Panc1 (cell line): ENCODE measurements at regions not wholly inside any gene's neighbourhood (a gene's known extent, or its start where the extent isn't known, plus 50 kb on each side); places are given as distances from the start of the nearest gene placed in this dataset.

Source experiments
- POLR2AphosphoS5 ChIP-seq: IDR thresholded peaks from 2 replicates; pipeline ENCODE4 v1.6.1; 2012; ENCODE audit warnings: mild to moderate bottlenecking, low read depth, low read length, moderate library complexity
- TF ChIP-seq, protein P1 (sequence below): fragments of 450-650 bp; IDR thresholded peaks from 2 replicates; pipeline ENCODE4 v1.5.1; 2017; ENCODE audit warnings: mild to moderate bottlenecking

DNA sequence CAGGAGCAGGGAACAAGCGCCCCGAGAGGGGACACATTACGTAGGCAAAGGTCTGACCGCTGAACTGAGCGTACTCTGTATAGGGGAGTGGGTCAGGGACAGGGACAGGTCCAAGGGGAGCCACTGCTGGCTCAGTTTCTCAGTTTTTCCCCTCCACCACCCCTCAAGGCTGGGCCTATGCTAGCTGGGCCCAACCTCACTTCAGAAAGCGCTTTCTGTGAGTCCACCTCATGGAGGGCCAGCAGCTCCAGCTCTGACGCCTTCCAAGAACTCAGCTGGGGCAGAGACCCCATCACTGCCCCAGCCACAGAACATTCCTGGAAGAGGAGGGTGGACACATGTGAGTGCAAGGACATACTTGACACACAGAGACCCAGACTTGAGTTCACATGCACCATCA lies 242.0 kb downstream of the FOXD2 start:
- no peak for TF ChIP-seq POLR2AphosphoS5
- TF ChIP-seq, protein P1, sequence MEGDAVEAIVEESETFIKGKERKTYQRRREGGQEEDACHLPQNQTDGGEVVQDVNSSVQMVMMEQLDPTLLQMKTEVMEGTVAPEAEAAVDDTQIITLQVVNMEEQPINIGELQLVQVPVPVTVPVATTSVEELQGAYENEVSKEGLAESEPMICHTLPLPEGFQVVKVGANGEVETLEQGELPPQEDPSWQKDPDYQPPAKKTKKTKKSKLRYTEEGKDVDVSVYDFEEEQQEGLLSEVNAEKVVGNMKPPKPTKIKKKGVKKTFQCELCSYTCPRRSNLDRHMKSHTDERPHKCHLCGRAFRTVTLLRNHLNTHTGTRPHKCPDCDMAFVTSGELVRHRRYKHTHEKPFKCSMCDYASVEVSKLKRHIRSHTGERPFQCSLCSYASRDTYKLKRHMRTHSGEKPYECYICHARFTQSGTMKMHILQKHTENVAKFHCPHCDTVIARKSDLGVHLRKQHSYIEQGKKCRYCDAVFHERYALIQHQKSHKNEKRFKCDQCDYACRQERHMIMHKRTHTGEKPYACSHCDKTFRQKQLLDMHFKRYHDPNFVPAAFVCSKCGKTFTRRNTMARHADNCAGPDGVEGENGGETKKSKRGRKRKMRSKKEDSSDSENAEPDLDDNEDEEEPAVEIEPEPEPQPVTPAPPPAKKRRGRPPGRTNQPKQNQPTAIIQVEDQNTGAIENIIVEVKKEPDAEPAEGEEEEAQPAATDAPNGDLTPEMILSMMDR: no peak
